OCI-LY7 (cell line): ENCODE measurements at regions not wholly inside any gene's neighbourhood (a gene's known extent, or its start where the extent isn't known, plus 50 kb on each side); places are given as distances from the start of the nearest gene placed in this dataset.

Experiments
- BruUV-seq: library from RNA; stranded (reverse); fragments of 400-500 nt; replicated peaks from 2 replicates; lab custom pipeline; 2021; lab: Mats Ljungman, UMichigan
- CTCF ChIA-PET: fragments of 300-600 bp; sonication (Branson Sonifier 250); formaldehyde crosslinking; loops from one replicate; lab custom pipeline; 2022; ENCODE audit warnings: antibody characterized with exemption; ENCODE audit not compliant: unreplicated experiment; lab: Charles Lee
- POLR2A ChIA-PET: fragments of 300-600 bp; sonication (Branson Sonifier 250); formaldehyde crosslinking; loops from one replicate; lab custom pipeline; 2022; ENCODE audit warnings: antibody characterized with exemption; lab: Charles Lee
- DNase-seq: peaks from one replicate; pipeline ENCODE4 v3.0.0-alpha.2; 2015; ENCODE audit warnings: low spot score
- H2AFZ ChIP-seq: fragments of 200-600 bp; sonication (generic), shearing (Covaris generic); 2 replicates; pipeline ENCODE4 v1.6.1; 2014; ENCODE audit warnings: mild to moderate bottlenecking, antibody characterized with exemption, low read length, moderate library complexity
- H3K27ac ChIP-seq: fragments of 200-600 bp; sonication (generic); 2 replicates; pipeline ENCODE4 v1.5.1; 2014; ENCODE audit warnings: mixed run types, low read depth, mild to moderate bottlenecking, moderate library complexity, low read length, inconsistent platforms; ENCODE audit not compliant: poor library complexity, severe bottlenecking
- H3K36me3 ChIP-seq: fragments of 200-600 bp; sonication (generic); 2 replicates; pipeline ENCODE4 v1.6.1; 2014; ENCODE audit warnings: mild to moderate bottlenecking, antibody characterized with exemption, low read length, moderate library complexity, mixed read lengths; ENCODE audit not compliant: insufficient read depth
- H3K4me1 ChIP-seq: fragments of 200-600 bp; sonication (generic); 2 replicates; pipeline ENCODE4 v1.5.1; 2014; ENCODE audit warnings: mild to moderate bottlenecking, low read length; ENCODE audit not compliant: insufficient read depth, poor library complexity, severe bottlenecking
- H3K4me2 ChIP-seq: fragments of 200-600 bp; sonication (generic); 2 replicates; pipeline ENCODE4 v1.6.1; 2014; ENCODE audit warnings: mild to moderate bottlenecking, low read length
- H3K4me3 ChIP-seq: fragments of 200-600 bp; sonication (generic); 2 replicates; pipeline ENCODE4 v1.5.1; 2014; ENCODE audit warnings: mild to moderate bottlenecking, low read depth, low read length; ENCODE audit not compliant: poor library complexity, severe bottlenecking
- H3K79me2 ChIP-seq: fragments of 200-600 bp; sonication (generic); 2 replicates; pipeline ENCODE4 v1.6.1; 2016; ENCODE audit warnings: low read depth, mild to moderate bottlenecking, low read length, moderate library complexity, mixed read lengths; ENCODE audit not compliant: insufficient read depth
- H3K9me2 ChIP-seq: fragments of 200-600 bp; sonication (generic); 2 replicates; pipeline ENCODE4 v1.6.1; 2016; ENCODE audit warnings: mild to moderate bottlenecking, low read length, mixed read lengths; ENCODE audit not compliant: insufficient read depth
- H3K9me3 ChIP-seq: fragments of 200-600 bp; sonication (generic); 2 replicates; pipeline ENCODE4 v1.6.1; 2014; ENCODE audit warnings: mild to moderate bottlenecking, mixed run types, low read length, mixed read lengths
- H4K20me1 ChIP-seq: fragments of 200-600 bp; sonication (generic); 2 replicates; pipeline ENCODE4 v1.6.1; 2014; ENCODE audit warnings: mild to moderate bottlenecking, antibody characterized with exemption, low read length, moderate library complexity, mixed read lengths; ENCODE audit not compliant: insufficient read depth
- EZH2phosphoT487 ChIP-seq: fragments of 200-600 bp; sonication (generic); IDR thresholded peaks from 2 replicates; pipeline ENCODE4 v1.6.1; 2018; ENCODE audit warnings: low read depth, borderline replicate concordance, mild to moderate bottlenecking, mixed run types, antibody characterized with exemption, low read length, moderate library complexity, mixed read lengths
- intact Hi-C: fragments of 100-400 bp; cut with micrococcal nuclease; formaldehyde crosslinking; loops from one replicate; pipeline ENCODE4 v1.10.0; 2022; ENCODE audit not compliant: unreplicated experiment
- TF ChIP-seq, protein P1 (sequence below): fragments of 200-600 bp; sonication (generic); conservative IDR thresholded peaks from 2 replicates; pipeline ENCODE4 v1.5.1; 2014; ENCODE audit warnings: mild to moderate bottlenecking, antibody characterized with exemption, low read length, moderate library complexity, mixed read lengths

DNA sequence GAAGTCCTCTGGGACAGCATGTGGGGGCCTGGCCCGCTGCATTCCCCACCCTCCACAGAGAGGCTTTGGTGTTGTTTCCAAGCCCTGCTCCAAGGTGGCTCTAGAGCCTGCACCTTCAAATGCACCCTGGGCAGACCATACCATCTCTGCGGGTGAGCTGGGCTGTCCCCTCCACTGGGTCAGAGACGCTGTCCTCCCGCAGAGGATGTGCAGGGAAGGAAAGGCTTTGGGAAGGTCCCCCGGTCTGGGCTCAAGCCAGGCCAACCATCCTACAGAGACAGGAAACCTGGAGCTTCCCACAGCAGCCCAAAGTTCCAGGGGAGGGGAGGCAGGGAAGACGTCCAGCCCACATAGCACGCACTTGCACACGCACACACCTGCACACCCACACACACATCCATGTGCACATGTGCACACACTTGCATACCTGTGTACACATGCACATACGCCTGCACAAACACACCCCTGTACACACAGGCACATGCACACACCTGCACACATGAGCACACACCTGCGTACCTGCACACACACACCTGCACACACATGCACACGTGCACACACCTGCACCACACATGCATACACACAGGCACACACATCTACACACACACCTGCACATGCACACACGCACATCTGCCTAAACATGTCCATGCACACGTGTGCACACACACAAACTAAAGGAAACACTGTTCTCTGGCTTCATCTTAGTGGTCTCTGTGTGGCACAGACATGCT is 155.4 kb downstream of the ERMARD start:
- DNase-seq = no peak
- ChIA-PET CTCF (no interaction called here), POLR2A (interaction anchor here (1.2 kb wide), 1 partner anchor 42 kb away, joined by 4 read pairs; no protein-coding TSS in a partner anchor)
- H3K9me3 ChIP-seq = no peaks in the 10 kb centered on the region
- H3K4me3 ChIP-seq = no peak overlapping the region
- intact Hi-C loops = no loop called here
- TF ChIP-seq EZH2phosphoT487 = no peak
- TF ChIP-seq, protein P1, sequence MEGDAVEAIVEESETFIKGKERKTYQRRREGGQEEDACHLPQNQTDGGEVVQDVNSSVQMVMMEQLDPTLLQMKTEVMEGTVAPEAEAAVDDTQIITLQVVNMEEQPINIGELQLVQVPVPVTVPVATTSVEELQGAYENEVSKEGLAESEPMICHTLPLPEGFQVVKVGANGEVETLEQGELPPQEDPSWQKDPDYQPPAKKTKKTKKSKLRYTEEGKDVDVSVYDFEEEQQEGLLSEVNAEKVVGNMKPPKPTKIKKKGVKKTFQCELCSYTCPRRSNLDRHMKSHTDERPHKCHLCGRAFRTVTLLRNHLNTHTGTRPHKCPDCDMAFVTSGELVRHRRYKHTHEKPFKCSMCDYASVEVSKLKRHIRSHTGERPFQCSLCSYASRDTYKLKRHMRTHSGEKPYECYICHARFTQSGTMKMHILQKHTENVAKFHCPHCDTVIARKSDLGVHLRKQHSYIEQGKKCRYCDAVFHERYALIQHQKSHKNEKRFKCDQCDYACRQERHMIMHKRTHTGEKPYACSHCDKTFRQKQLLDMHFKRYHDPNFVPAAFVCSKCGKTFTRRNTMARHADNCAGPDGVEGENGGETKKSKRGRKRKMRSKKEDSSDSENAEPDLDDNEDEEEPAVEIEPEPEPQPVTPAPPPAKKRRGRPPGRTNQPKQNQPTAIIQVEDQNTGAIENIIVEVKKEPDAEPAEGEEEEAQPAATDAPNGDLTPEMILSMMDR = no peak
- no peak overlapping the region for H3K4me2 ChIP-seq
- H3K79me2 ChIP-seq = no peaks in the 10 kb centered on the region
- H3K36me3 ChIP-seq = no peaks in the 10 kb centered on the region
- H2AFZ ChIP-seq = no peak overlapping the region
- no peaks in the 10 kb centered on the region for H3K4me1 ChIP-seq
- no peaks in the 10 kb centered on the region for H3K9me2 ChIP-seq
- H4K20me1 ChIP-seq = no peaks in the 10 kb centered on the region
- no peak overlapping the region for H3K27ac ChIP-seq
- BruUV-seq = no TSS peak

DNA sequence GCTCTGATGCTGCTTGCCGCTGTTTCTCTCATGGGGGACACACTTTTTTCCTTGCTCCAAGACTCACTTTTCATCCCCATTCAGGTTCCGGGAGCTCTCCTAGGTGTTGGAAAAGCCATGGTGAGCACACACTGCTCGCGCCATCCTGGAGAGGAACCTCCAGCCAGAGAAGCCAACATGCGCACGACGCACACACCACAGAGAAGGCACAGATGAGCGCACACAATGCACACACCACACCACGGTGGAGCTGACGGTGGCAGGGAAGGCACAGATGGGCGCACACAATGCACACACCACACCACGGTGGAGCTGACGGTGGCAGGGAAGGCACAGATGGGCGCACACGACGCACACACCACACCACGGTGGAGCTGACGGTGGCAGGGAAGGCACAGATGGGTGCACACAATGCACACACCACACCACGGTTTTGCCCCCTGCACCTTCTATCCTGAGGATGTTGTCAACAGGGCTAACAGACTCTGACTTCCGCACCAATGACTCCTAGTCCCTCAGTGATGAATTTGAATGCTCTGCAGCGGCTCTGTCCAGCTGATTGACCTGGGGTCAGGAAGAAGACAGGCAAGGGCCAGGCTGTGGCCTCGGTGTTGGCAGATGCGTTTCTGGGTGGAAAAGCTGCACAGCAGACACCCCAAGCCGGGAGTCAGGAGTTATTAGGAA is 154.7 kb downstream of the ERMARD start:
- Histone ChIP-seq H3K27ac (no peak overlapping the region), H3K79me2 (no peaks in the 10 kb centered on the region), H4K20me1 (no peaks in the 10 kb centered on the region), H3K36me3 (no peaks in the 10 kb centered on the region), H2AFZ (no peak overlapping the region), H3K4me2 (no peak overlapping the region), H3K4me3 (no peak overlapping the region), H3K4me1 (no peaks in the 10 kb centered on the region), H3K9me2 (no peaks in the 10 kb centered on the region), H3K9me3 (no peaks in the 10 kb centered on the region)
- ChIA-PET CTCF (no interaction called here), POLR2A (interaction anchor here (1.2 kb wide), 1 partner anchor 43 kb away, joined by 4 read pairs; no protein-coding TSS in a partner anchor)
- TF ChIP-seq EZH2phosphoT487 = no peak
- TF ChIP-seq, protein P1 = no peak
- peak; percentile 5 for DNase-seq
- intact Hi-C loops = no loop called here
- BruUV-seq = no TSS peak
